ENCODE measurements at regions not wholly inside any gene's neighbourhood (a gene's known extent, or its start where the extent isn't known, plus 50 kb on each side); places are given as distances from the start of the nearest gene placed in this dataset.

GRCh38 chr3:83948771-83949170 lies 1010.0 kb upstream of the CADM2 start:
- Histone ChIP-seq H3K9me3 (no peaks in the 10 kb centered on the region), H3K4me3 (ENCODE audit: low read depth, low read length) (no peak overlapping the region), H3K36me3 (ENCODE audit: control insufficient read depth, insufficient read depth, low read length) (no peaks in the 10 kb centered on the region), H3K27me3 (replicated peaks; ENCODE audit: control insufficient read depth, insufficient read depth, low read length) (no peaks in the 10 kb centered on the region), H3K4me1 (no peaks in the 10 kb centered on the region)
- no TSS peak for BruUV-seq (replicated peaks)
- POLR2A ChIA-PET: no interaction called here
- Mint-ChIP-seq H3K36me3 (ENCODE audit: insufficient read depth, unreplicated experiment) (no peaks in the 10 kb centered on the region), H3K4me3 (ENCODE audit: unreplicated experiment) (no peak overlapping the region), H3K27me3 (ENCODE audit: insufficient read depth, unreplicated experiment) (no peaks in the 10 kb centered on the region), H3K27ac (ENCODE audit: unreplicated experiment) (no peak overlapping the region), H3K4me1 (ENCODE audit: low read depth, unreplicated experiment) (no peaks in the 10 kb centered on the region), H3K9me3 (ENCODE audit: unreplicated experiment) (no peaks in the 10 kb centered on the region)
- CTCF ChIA-PET: no interaction called here
- no peak for DNase-seq
- TF ChIP-seq CTCF (IDR thresholded peaks at IDR 0.05; ENCODE audit: insufficient read depth in 1 of 2, low read depth in 1 of 2, low read length in 1 of 2, severe bottlenecking in 1 of 2, unreplicated experiment in 1 of 2): no peak
- intact Hi-C loops (cut with micrococcal nuclease; ENCODE audit: unreplicated experiment): loop anchor here (10.0 kb wide), 1 partner anchor 186 kb away; no protein-coding TSS in a partner anchor

GRCh38 chr3:83953417-83954089 lies 1005.2 kb upstream of the CADM2 start:
- CTCF ChIA-PET: no interaction called here
- H3K27me3 Mint-ChIP-seq (ENCODE audit: insufficient read depth, unreplicated experiment): no peaks in the 10 kb centered on the region

DNA sequence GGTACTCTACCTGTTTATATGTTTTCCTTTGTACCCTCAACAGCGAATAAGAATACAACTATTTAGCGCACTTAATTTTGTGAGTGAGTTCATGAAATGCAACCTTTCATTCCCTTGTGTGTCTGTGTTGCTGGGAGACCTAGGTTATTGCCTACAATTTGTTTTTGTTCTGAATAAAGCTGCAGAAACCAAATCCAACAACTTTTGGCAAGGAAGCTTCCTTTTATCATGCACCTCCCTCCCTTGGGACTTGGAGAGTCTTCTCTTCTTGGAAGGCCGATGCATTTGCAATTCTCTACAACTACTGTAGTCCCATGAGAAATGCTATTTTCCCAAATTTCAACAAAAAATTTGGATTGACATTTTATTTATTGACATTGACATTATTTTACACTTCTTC lies 1002.4 kb upstream of the CADM2 start:
- H3K4me1 ChIP-seq: no peaks in the 10 kb centered on the region
- H3K4me3 Mint-ChIP-seq (ENCODE audit: unreplicated experiment): no peak overlapping the region
- CTCF ChIA-PET: no interaction called here
- no peak overlapping the region for H3K4me3 ChIP-seq (ENCODE audit: low read depth, low read length)
- no peaks in the 10 kb centered on the region for H3K36me3 Mint-ChIP-seq (ENCODE audit: insufficient read depth, unreplicated experiment)
- H3K27me3 ChIP-seq (replicated peaks; ENCODE audit: control insufficient read depth, insufficient read depth, low read length): no peaks in the 10 kb centered on the region
- intact Hi-C loops (cut with micrococcal nuclease; ENCODE audit: unreplicated experiment): no loop called here
- H3K27ac Mint-ChIP-seq (ENCODE audit: unreplicated experiment): no peak overlapping the region
- no peaks in the 10 kb centered on the region for H3K27me3 Mint-ChIP-seq (ENCODE audit: insufficient read depth, unreplicated experiment)
- no peaks in the 10 kb centered on the region for H3K9me3 Mint-ChIP-seq (ENCODE audit: unreplicated experiment)
- no peak for TF ChIP-seq CTCF (IDR thresholded peaks at IDR 0.05; ENCODE audit: insufficient read depth in 1 of 2, low read depth in 1 of 2, low read length in 1 of 2, severe bottlenecking in 1 of 2, unreplicated experiment in 1 of 2)
- BruUV-seq (replicated peaks): no TSS peak
- no peaks in the 10 kb centered on the region for H3K36me3 ChIP-seq (ENCODE audit: control insufficient read depth, insufficient read depth, low read length)
- no peak for DNase-seq
- POLR2A ChIA-PET: no interaction called here
- H3K9me3 ChIP-seq: no peaks in the 10 kb centered on the region
- H3K4me1 Mint-ChIP-seq (ENCODE audit: low read depth, unreplicated experiment): no peaks in the 10 kb centered on the region

More at GRCh38 chr3:83953417-83954089, 1005.2 kb upstream of the CADM2 start:
- Mint-ChIP-seq H3K36me3 (ENCODE audit: insufficient read depth, unreplicated experiment) (no peaks in the 10 kb centered on the region), H3K9me3 (ENCODE audit: unreplicated experiment) (no peaks in the 10 kb centered on the region), H3K4me1 (ENCODE audit: low read depth, unreplicated experiment) (no peaks in the 10 kb centered on the region), H3K4me3 (ENCODE audit: unreplicated experiment) (no peak overlapping the region), H3K27ac (ENCODE audit: unreplicated experiment) (no peak overlapping the region)
- POLR2A ChIA-PET: no interaction called here
- no peaks in the 10 kb centered on the region for H3K9me3 ChIP-seq
- no TSS peak for BruUV-seq (replicated peaks)
- H3K36me3 ChIP-seq (ENCODE audit: control insufficient read depth, insufficient read depth, low read length): no peaks in the 10 kb centered on the region
- H3K4me3 ChIP-seq (ENCODE audit: low read depth, low read length): no peak overlapping the region
- no peaks in the 10 kb centered on the region for H3K27me3 ChIP-seq (replicated peaks; ENCODE audit: control insufficient read depth, insufficient read depth, low read length)
- no peak for DNase-seq
- TF ChIP-seq CTCF (IDR thresholded peaks at IDR 0.05; ENCODE audit: insufficient read depth in 1 of 2, low read depth in 1 of 2, low read length in 1 of 2, severe bottlenecking in 1 of 2, unreplicated experiment in 1 of 2): no peak
- no peaks in the 10 kb centered on the region for H3K4me1 ChIP-seq
- intact Hi-C loops (cut with micrococcal nuclease; ENCODE audit: unreplicated experiment): no loop called here
